Bronchial epithelial cell (primary cell): ENCODE measurements at regions not wholly inside any gene's neighbourhood (a gene's known extent, or its start where the extent isn't known, plus 50 kb on each side); places are given as distances from the start of the nearest gene placed in this dataset.

ENCODE experiments used
- DNase-seq: peaks from one replicate; pipeline ENCODE4 v3.0.0-alpha.2; 2010; ENCODE audit warnings: low read depth
- FAIRE-seq: peaks from 2 replicates; lab custom pipeline; 2011; peaks lifted over from hg19 to GRCh38; lab: Jason Lieb, UNC
- H3K27me3 ChIP-seq: 2 replicates; pipeline ENCODE4 v1.5.1; 2011; ENCODE audit warnings: low read length; ENCODE audit not compliant: control insufficient read depth, insufficient read depth
- H3K36me3 ChIP-seq: 2 replicates; pipeline ENCODE4 v1.5.1; 2011; ENCODE audit warnings: low read length; ENCODE audit not compliant: control insufficient read depth, insufficient read depth
- H3K4me3 ChIP-seq: 2 replicates; pipeline ENCODE4 v1.5.1; 2011; ENCODE audit warnings: mild to moderate bottlenecking, low read depth, low read length, control low read depth
- CTCF ChIP-seq: IDR thresholded peaks from 2 replicates; pipeline ENCODE4 v1.5.1; 2011; ENCODE audit warnings: mild to moderate bottlenecking, moderate library complexity, low read length, control low read depth, inconsistent platforms; ENCODE audit not compliant: insufficient read depth, severe bottlenecking

- Histone ChIP-seq H3K36me3 (no peaks in the 10 kb centered on the region), H3K4me3 (no peak overlapping the region), H3K27me3 (no peaks in the 10 kb centered on the region)
- TF ChIP-seq CTCF: no peak
- DNase-seq (no peak), FAIRE-seq (no peak)
Measured at GRCh38 chr3:180743813-180744590, 64.7 kb upstream of the CCDC39 start.

- FAIRE-seq (no peak), DNase-seq (no peak)
- H3K4me3 ChIP-seq: no peak overlapping the region
- TF ChIP-seq CTCF: no peak
- no peaks in the 10 kb centered on the region for H3K27me3 ChIP-seq
- no peaks in the 10 kb centered on the region for H3K36me3 ChIP-seq
Measured at GRCh38 chr3:180747805-180748361, 68.6 kb upstream of the CCDC39 start.

- H3K27me3 ChIP-seq: no peaks in the 10 kb centered on the region
- no peak for DNase-seq
- no peaks in the 10 kb centered on the region for H3K36me3 ChIP-seq
- no peak overlapping the region for H3K4me3 ChIP-seq
- TF ChIP-seq CTCF: no peak
- FAIRE-seq: no peak
Measured at GRCh38 chr3:180749322-180749721, 70.0 kb upstream of the CCDC39 start.

- DNase-seq (no peak), FAIRE-seq (no peak)
- H3K4me3 ChIP-seq: no peak overlapping the region
- no peaks in the 10 kb centered on the region for H3K36me3 ChIP-seq
- TF ChIP-seq CTCF: no peak
- no peaks in the 10 kb centered on the region for H3K27me3 ChIP-seq
Measured at GRCh38 chr3:180749796-180750195, 70.5 kb upstream of the CCDC39 start.

GRCh38 chr3:180755556-180755955, 76.3 kb upstream of the CCDC39 start:
- H3K4me3 ChIP-seq: no peak overlapping the region
- TF ChIP-seq CTCF: no peak
- DNase-seq: no peak
- no peaks in the 10 kb centered on the region for H3K27me3 ChIP-seq
- FAIRE-seq: no peak
- H3K36me3 ChIP-seq: no peaks in the 10 kb centered on the region
